ENCODE measurements at regions not wholly inside any gene's neighbourhood (a gene's known extent, or its start where the extent isn't known, plus 50 kb on each side); places are given as distances from the start of the nearest gene placed in this dataset.
"Not testable (repeated sequence)": the region's sequence is repeated elsewhere in the genome, so short reads cannot be mapped to it uniquely, and the experiment has no call there.

- TF ChIP-seq CTCF (IDR thresholded peaks at IDR 0.05); ZFX (IDR thresholded peaks at IDR 0.05; ENCODE audit: borderline replicate concordance): not testable (repeated sequence)
These were observed 489.8 kb upstream of the CHD1 start for GRCh38 chr5:99418640-99419039.
